ENCODE measurements at regions not wholly inside any gene's neighbourhood (a gene's known extent, or its start where the extent isn't known, plus 50 kb on each side); places are given as distances from the start of the nearest gene placed in this dataset.
A peak's percentile ranks its signal among the peaks of the same experiment; 100 is the strongest.

- no peaks in the 10 kb centered on the region for H3K9me3 ChIP-seq (ENCODE audit: severe bottlenecking)
- no peaks in the 10 kb centered on the region for H3K36me3 ChIP-seq (ENCODE audit: low read depth)
- no peaks in the 10 kb centered on the region for H3K4me1 ChIP-seq (ENCODE audit: insufficient read depth, poor library complexity, severe bottlenecking)
- H3K4me3 ChIP-seq (ENCODE audit: severe bottlenecking), result no peak overlapping the region
- ATAC-seq (ENCODE audit: low read depth) (no peak), DNase-seq (ENCODE audit: low spot score) (no peak)
- no peak overlapping the region for H3K27ac ChIP-seq (ENCODE audit: poor library complexity, severe bottlenecking)
- H3K27me3 ChIP-seq (ENCODE audit: insufficient read depth, poor library complexity, severe bottlenecking), result no peaks in the 10 kb centered on the region
- TF ChIP-seq CTCF (IDR thresholded peaks at IDR 0.05; ENCODE audit: poor library complexity, severe bottlenecking), result no peak
Measured at GRCh38 chr4:114237997-114238396, 258.6 kb upstream of the ARSJ start.

- Histone ChIP-seq H3K9me3 (ENCODE audit: severe bottlenecking) (peaks cover 3% of the 10 kb centered on the region), H3K4me3 (ENCODE audit: severe bottlenecking) (no peak overlapping the region), H3K27ac (ENCODE audit: poor library complexity, severe bottlenecking) (peak overlapping the region; percentile 7), H3K4me1 (ENCODE audit: insufficient read depth, poor library complexity, severe bottlenecking) (peaks cover 12% of the 10 kb centered on the region), H3K36me3 (ENCODE audit: low read depth) (no peaks in the 10 kb centered on the region), H3K27me3 (ENCODE audit: insufficient read depth, poor library complexity, severe bottlenecking) (no peaks in the 10 kb centered on the region)
- TF ChIP-seq CTCF (IDR thresholded peaks at IDR 0.05; ENCODE audit: poor library complexity, severe bottlenecking), result no peak
- DNase-seq (ENCODE audit: low spot score) (no peak), ATAC-seq (ENCODE audit: low read depth) (no peak)
Measured at GRCh38 chr4:114249561-114249960, 270.1 kb upstream of the ARSJ start.

GRCh38 chr4:114249976-114250375 lies 270.5 kb upstream of the ARSJ start:
- H3K4me1 ChIP-seq (ENCODE audit: insufficient read depth, poor library complexity, severe bottlenecking), result peaks cover 12% of the 10 kb centered on the region
- TF ChIP-seq CTCF (IDR thresholded peaks at IDR 0.05; ENCODE audit: poor library complexity, severe bottlenecking), result no peak
- H3K9me3 ChIP-seq (ENCODE audit: severe bottlenecking), result peaks cover 3% of the 10 kb centered on the region
- ATAC-seq (ENCODE audit: low read depth) (peak; percentile 67), DNase-seq (ENCODE audit: low spot score) (no peak)
- peak overlapping the region; percentile 7 for H3K27ac ChIP-seq (ENCODE audit: poor library complexity, severe bottlenecking)
- no peaks in the 10 kb centered on the region for H3K27me3 ChIP-seq (ENCODE audit: insufficient read depth, poor library complexity, severe bottlenecking)
- no peaks in the 10 kb centered on the region for H3K36me3 ChIP-seq (ENCODE audit: low read depth)
- no peak overlapping the region for H3K4me3 ChIP-seq (ENCODE audit: severe bottlenecking)

GRCh38 chr4:114250439-114250891 lies 271.0 kb upstream of the ARSJ start:
- Histone ChIP-seq H3K4me3 (ENCODE audit: severe bottlenecking) (no peak overlapping the region), H3K36me3 (ENCODE audit: low read depth) (no peaks in the 10 kb centered on the region), H3K27me3 (ENCODE audit: insufficient read depth, poor library complexity, severe bottlenecking) (no peaks in the 10 kb centered on the region), H3K27ac (ENCODE audit: poor library complexity, severe bottlenecking) (peak overlapping the region; percentile 7), H3K4me1 (ENCODE audit: insufficient read depth, poor library complexity, severe bottlenecking) (peaks cover 12% of the 10 kb centered on the region), H3K9me3 (ENCODE audit: severe bottlenecking) (peaks cover 3% of the 10 kb centered on the region)
- TF ChIP-seq CTCF (IDR thresholded peaks at IDR 0.05; ENCODE audit: poor library complexity, severe bottlenecking), result no peak
- peak; percentile 42; the same call in 2 of the 3 replicates for ATAC-seq (ENCODE audit: low read depth)
- no peak for DNase-seq (ENCODE audit: low spot score)

- peaks cover 3% of the 10 kb centered on the region for H3K9me3 ChIP-seq (ENCODE audit: severe bottlenecking)
- peaks cover 12% of the 10 kb centered on the region for H3K4me1 ChIP-seq (ENCODE audit: insufficient read depth, poor library complexity, severe bottlenecking)
- DNase-seq (ENCODE audit: low spot score), result no peak
- no peak for TF ChIP-seq CTCF (IDR thresholded peaks at IDR 0.05; ENCODE audit: poor library complexity, severe bottlenecking)
- no peak for ATAC-seq (ENCODE audit: low read depth)
- H3K4me3 ChIP-seq (ENCODE audit: severe bottlenecking), result no peak overlapping the region
- no peaks in the 10 kb centered on the region for H3K27me3 ChIP-seq (ENCODE audit: insufficient read depth, poor library complexity, severe bottlenecking)
- no peaks in the 10 kb centered on the region for H3K36me3 ChIP-seq (ENCODE audit: low read depth)
- H3K27ac ChIP-seq (ENCODE audit: poor library complexity, severe bottlenecking), result no peak overlapping the region
Measured at GRCh38 chr4:114251020-114251419, 271.6 kb upstream of the ARSJ start.

Measured in RWPE2 (cell line).